Right atrium auricular region (tissue), 2 donors: ENCODE measurements at regions not wholly inside any gene's neighbourhood (a gene's known extent, or its start where the extent isn't known, plus 50 kb on each side); places are given as distances from the start of the nearest gene placed in this dataset.

Source experiments
- DNase-seq: peaks from one replicate; pipeline ENCODE4 v3.0.0-alpha.2; 2019; ENCODE audit warnings: low spot score
- H3K27ac ChIP-seq, 2 donors: fragments of 200-600 bp; sonication (generic); 1 replicate in 1 of 2; 2 replicates in 1 of 2; pipeline ENCODE4 v1.5.1; 2016 to 2019
- H3K27me3 ChIP-seq, 2 donors: fragments of 200-600 bp; sonication (generic); one replicate each; pipeline versions ENCODE4 v1.5.1 to v1.6.0; 2017 to 2019
- H3K36me3 ChIP-seq: fragments of 200-600 bp; sonication (generic); one replicate; pipeline ENCODE4 v1.5.1; 2016
- H3K4me1 ChIP-seq, 2 donors: fragments of 200-600 bp; sonication (generic); one replicate each; pipeline versions ENCODE4 v1.5.1 to v1.6.0; 2017 to 2019
- H3K4me3 ChIP-seq, 2 donors: fragments of 200-600 bp; sonication (generic); 1 replicate in 1 of 2; 2 replicates in 1 of 2; pipeline ENCODE4 v1.5.1; 2017 to 2019; ENCODE audit warnings: mild to moderate bottlenecking in 1 of 2, moderate library complexity in 1 of 2
- H3K9me3 ChIP-seq, 2 donors: fragments of 200-600 bp; sonication (generic); one replicate each; pipeline ENCODE4 v1.5.1; 2019
- CTCF ChIP-seq, 2 donors: fragments of 200-600 bp; sonication (generic); IDR thresholded peaks; one replicate each; pipeline ENCODE4 v1.5.1; 2019; ENCODE audit warnings: antibody characterized with exemption in 2 of 2

GRCh38 chr2:125167152-125167551, 1142.1 kb downstream of the CNTNAP5 start:
- Histone ChIP-seq H3K4me3 (no peak overlapping the region), H3K36me3 (no peaks in the 10 kb centered on the region), H3K9me3 (no peaks in the 10 kb centered on the region), H3K27ac (no peak overlapping the region), H3K27me3 (no peaks in the 10 kb centered on the region), H3K4me1 (no peaks in the 10 kb centered on the region)
- TF ChIP-seq CTCF (IDR thresholded peaks at IDR 0.05) = no peak
- no peak for DNase-seq

- H3K27me3 ChIP-seq = no peaks in the 10 kb centered on the region
- H3K4me1 ChIP-seq = no peaks in the 10 kb centered on the region
- no peak for DNase-seq
- H3K4me3 ChIP-seq = no peak overlapping the region
- no peaks in the 10 kb centered on the region for H3K36me3 ChIP-seq
- no peak overlapping the region for H3K27ac ChIP-seq
- TF ChIP-seq CTCF (IDR thresholded peaks at IDR 0.05) = no peak
- H3K9me3 ChIP-seq = no peaks in the 10 kb centered on the region
These were observed 1142.7 kb downstream of the CNTNAP5 start for GRCh38 chr2:125167820-125168219.

GRCh38 chr2:125168442-125168841, 1143.4 kb downstream of the CNTNAP5 start:
- no peak for DNase-seq
- Histone ChIP-seq H3K27me3 (no peaks in the 10 kb centered on the region), H3K36me3 (no peaks in the 10 kb centered on the region), H3K9me3 (no peaks in the 10 kb centered on the region), H3K4me3 (no peak overlapping the region), H3K27ac (no peak overlapping the region), H3K4me1 (no peaks in the 10 kb centered on the region)
- no peak for TF ChIP-seq CTCF (IDR thresholded peaks at IDR 0.05)

- no peak overlapping the region for H3K4me3 ChIP-seq
- DNase-seq = no peak
- no peak for TF ChIP-seq CTCF (IDR thresholded peaks at IDR 0.05)
- no peaks in the 10 kb centered on the region for H3K36me3 ChIP-seq
- H3K9me3 ChIP-seq = no peaks in the 10 kb centered on the region
- H3K27ac ChIP-seq = no peak overlapping the region
- no peaks in the 10 kb centered on the region for H3K27me3 ChIP-seq
- no peaks in the 10 kb centered on the region for H3K4me1 ChIP-seq
These were observed 1144.1 kb downstream of the CNTNAP5 start for GRCh38 chr2:125169022-125169763.

GRCh38 chr2:125169764-125170146, 1144.7 kb downstream of the CNTNAP5 start:
- no peak overlapping the region for H3K4me3 ChIP-seq
- H3K27me3 ChIP-seq = no peaks in the 10 kb centered on the region
- H3K36me3 ChIP-seq = no peaks in the 10 kb centered on the region
- no peak overlapping the region for H3K27ac ChIP-seq
- TF ChIP-seq CTCF (IDR thresholded peaks at IDR 0.05) = no peak
- H3K4me1 ChIP-seq = no peaks in the 10 kb centered on the region
- H3K9me3 ChIP-seq = no peaks in the 10 kb centered on the region
- DNase-seq = no peak

GRCh38 chr2:125172181-125172580, 1147.1 kb downstream of the CNTNAP5 start:
- TF ChIP-seq CTCF (IDR thresholded peaks at IDR 0.05) = no peak
- H3K27ac ChIP-seq = no peak overlapping the region
- no peak overlapping the region for H3K4me3 ChIP-seq
- no peak for DNase-seq
- no peaks in the 10 kb centered on the region for H3K27me3 ChIP-seq
- no peaks in the 10 kb centered on the region for H3K4me1 ChIP-seq
- H3K36me3 ChIP-seq = no peaks in the 10 kb centered on the region
- no peaks in the 10 kb centered on the region for H3K9me3 ChIP-seq
